C4-2B (cell line): ENCODE measurements at regions not wholly inside any gene's neighbourhood (a gene's known extent, or its start where the extent isn't known, plus 50 kb on each side); places are given as distances from the start of the nearest gene placed in this dataset.

Experiments
- H3K27ac ChIP-seq: fragments of 450-650 bp; 2 replicates; pipeline ENCODE4 v1.5.1; 2017
- CTCF ChIP-seq: fragments of 450-650 bp; conservative IDR thresholded peaks from 2 replicates; pipeline ENCODE4 v1.5.1; 2017; ENCODE audit warnings: mild to moderate bottlenecking
- ZFX ChIP-seq: fragments of 450-650 bp; IDR thresholded peaks from 2 replicates; pipeline ENCODE4 v1.6.1; 2017

DNA sequence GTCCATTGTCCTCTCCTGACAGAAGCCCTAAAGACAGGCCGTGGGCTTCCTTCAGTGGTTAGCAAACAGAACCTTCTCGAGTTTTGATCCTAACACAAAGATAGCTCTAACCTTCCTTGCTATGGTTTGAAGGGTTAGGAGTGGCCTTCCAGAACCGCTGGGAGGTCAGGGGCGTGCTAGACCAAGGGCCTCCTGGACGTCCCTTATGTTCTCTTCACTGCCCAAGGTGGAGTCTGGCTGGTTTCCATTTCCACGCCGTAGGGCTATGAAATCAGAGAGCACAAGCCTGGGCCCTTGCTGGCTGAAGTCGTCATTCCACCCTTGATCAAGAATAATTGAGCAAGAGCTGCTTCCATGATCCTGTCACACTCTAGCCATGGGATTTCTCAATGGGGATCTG lies 475.1 kb downstream of the SHQ1 start:
- TF ChIP-seq CTCF (no peak), ZFX (no peak)
- no peak overlapping the region for H3K27ac ChIP-seq

DNA sequence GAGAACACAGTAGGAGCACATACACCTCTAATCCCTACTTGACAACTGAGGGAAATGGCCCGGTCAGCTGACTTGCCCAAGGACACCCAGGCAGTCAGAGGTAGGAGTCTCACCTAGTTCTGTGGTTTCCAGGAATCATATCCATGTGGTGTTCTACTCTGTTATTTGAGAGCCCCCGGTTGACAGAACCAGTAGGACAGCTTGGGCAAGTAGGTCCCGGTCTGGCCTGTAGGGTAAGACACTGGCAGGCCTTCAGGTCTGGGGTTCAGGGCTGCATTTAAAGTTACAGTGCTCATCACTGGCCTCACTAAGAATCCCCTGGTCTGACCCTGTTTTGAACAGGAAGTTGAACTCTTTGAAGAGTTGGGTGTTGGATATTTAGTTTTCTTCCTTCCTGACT lies 476.1 kb downstream of the SHQ1 start:
- no peak for TF ChIP-seq CTCF
- no peak for TF ChIP-seq ZFX
- no peak overlapping the region for H3K27ac ChIP-seq

- no peak for TF ChIP-seq ZFX
- no peak for TF ChIP-seq CTCF
- no peak overlapping the region for H3K27ac ChIP-seq
Observed at GRCh38 chr3:72371431-72371830, 476.8 kb downstream of the SHQ1 start.

GRCh38 chr3:72370947-72371346 lies 477.3 kb downstream of the SHQ1 start:
- no peak overlapping the region for H3K27ac ChIP-seq
- TF ChIP-seq CTCF (no peak), ZFX (no peak)

- TF ChIP-seq ZFX (no peak), CTCF (no peak)
- H3K27ac ChIP-seq, result no peak overlapping the region
Observed at GRCh38 chr3:72369681-72370080, 478.6 kb downstream of the SHQ1 start.

DNA sequence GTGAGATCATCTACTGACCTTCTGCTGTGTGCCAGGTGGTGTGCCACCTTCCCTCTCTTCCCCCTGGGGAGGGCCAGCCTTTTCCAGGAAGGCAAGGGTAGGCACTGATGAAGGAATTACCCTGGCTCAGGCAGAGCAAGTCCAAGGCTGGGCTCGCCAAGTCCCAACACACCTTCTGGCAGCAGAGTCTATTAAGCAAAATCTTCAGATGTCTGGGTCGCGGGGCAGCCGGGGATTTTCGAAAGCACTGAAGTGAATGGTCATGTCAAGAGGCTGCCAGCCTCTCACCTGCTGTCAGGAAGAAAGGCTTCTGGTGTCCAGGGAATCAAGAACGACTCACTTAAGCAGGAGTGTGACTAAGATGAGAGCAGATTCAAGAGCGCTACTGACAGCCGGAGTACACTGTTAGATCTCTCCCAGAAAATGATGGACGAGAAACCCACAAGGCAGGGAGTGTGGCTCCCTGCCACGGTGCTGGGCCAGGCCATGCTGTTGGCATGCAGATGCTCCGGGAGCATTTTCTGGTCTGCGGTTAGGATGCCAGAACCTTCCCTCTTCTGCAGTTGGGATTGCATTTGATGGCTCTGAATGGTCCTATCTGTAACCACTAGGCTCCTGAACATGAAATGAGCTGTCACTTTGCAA lies 479.8 kb downstream of the SHQ1 start:
- no peak overlapping the region for H3K27ac ChIP-seq
- TF ChIP-seq ZFX (no peak), CTCF (no peak)

DNA sequence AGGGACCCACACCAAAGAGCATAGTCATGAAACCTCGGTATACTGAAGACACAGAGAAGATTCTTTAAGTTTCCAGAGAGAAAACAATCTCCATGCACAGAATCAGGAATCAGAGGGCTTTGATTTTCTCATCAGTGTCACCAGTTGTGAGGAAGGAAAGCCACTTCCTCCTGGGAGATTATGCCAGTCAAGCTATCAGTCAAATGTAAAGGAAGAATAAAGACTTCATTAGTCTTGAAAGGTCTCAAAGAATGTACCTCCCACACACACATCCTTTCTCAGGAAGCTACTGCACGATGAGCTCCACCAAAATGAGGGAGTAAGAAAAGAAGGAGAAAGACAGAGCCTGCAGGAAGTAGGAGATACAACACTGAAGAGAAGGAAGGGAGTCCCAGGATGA lies 486.3 kb downstream of the SHQ1 start:
- H3K27ac ChIP-seq, result no peak overlapping the region
- TF ChIP-seq ZFX, result no peak
- TF ChIP-seq CTCF, result no peak
